CD4-positive, alpha-beta T cell (primary cell): ENCODE measurements at regions not wholly inside any gene's neighbourhood (a gene's known extent, or its start where the extent isn't known, plus 50 kb on each side); places are given as distances from the start of the nearest gene placed in this dataset.

Experiments
- ATAC-seq: fragments of 200-7000 bp; cut with Tn5 transposase; one replicate; pipeline ENCODE4 v1.10.0; 2022; ENCODE audit warnings: mild to moderate bottlenecking; ENCODE audit not compliant: poor library complexity
- CTCF ChIA-PET: fragments of 350-600 bp; sonication (Branson Sonifier 250); formaldehyde crosslinking; loops from one replicate; lab custom pipeline; 2021; ENCODE audit warnings: antibody characterized with exemption, inconsistent platforms; lab: Charles Lee
- POLR2A ChIA-PET: fragments of 350-600 bp; sonication (Branson Sonifier 250); formaldehyde crosslinking; loops from one replicate; lab custom pipeline; 2021; ENCODE audit warnings: antibody characterized with exemption, inconsistent platforms; lab: Charles Lee
- DNase-seq, 14 experiments: peaks; one replicate each; pipeline ENCODE4 v3.0.0-alpha.2; 2013 to 2020; ENCODE audit warnings: mixed read lengths in 2 of 14
- H3K27ac ChIP-seq, 2 donors: one replicate each; pipeline versions ENCODE4 v1.5.1 to v1.7.0; 2013; ENCODE audit warnings: low read length in 2 of 2, low read depth in 1 of 2, mild to moderate bottlenecking in 1 of 2
- H3K27me3 ChIP-seq, 2 experiments: 1 replicate in 1 of 2; 2 replicates in 1 of 2; pipeline versions ENCODE4 v1.6.1 to v1.7.0; 2013; ENCODE audit warnings: low read length in 2 of 2, control low read depth in 1 of 2, mild to moderate bottlenecking in 1 of 2, moderate library complexity in 1 of 2; ENCODE audit not compliant: insufficient read depth in 2 of 2, control insufficient read depth in 1 of 2
- H3K36me3 ChIP-seq: one replicate; pipeline ENCODE4 v1.6.1; 2013; ENCODE audit warnings: low read length, control low read depth; ENCODE audit not compliant: insufficient read depth
- H3K4me1 ChIP-seq: one replicate; pipeline ENCODE4 v1.6.1; 2013; ENCODE audit warnings: low read length, control low read depth; ENCODE audit not compliant: insufficient read depth
- H3K4me3 ChIP-seq: one replicate; pipeline ENCODE4 v1.5.1; 2013; ENCODE audit warnings: mild to moderate bottlenecking, low read length, moderate library complexity
- H3K9me3 ChIP-seq, 2 experiments: 1 replicate in 1 of 2; 2 replicates in 1 of 2; pipeline versions ENCODE4 v1.6.1 to v1.7.0; 2013; ENCODE audit warnings: low read length in 2 of 2, mild to moderate bottlenecking in 2 of 2, control low read depth in 1 of 2, moderate library complexity in 1 of 2; ENCODE audit not compliant: control insufficient read depth in 1 of 2, insufficient read depth in 1 of 2
- H3K27ac Mint-ChIP-seq: one replicate; pipeline ENCODE4 v1.8.0; 2020; ENCODE audit warnings: mixed read lengths
- H3K27me3 Mint-ChIP-seq: one replicate; pipeline ENCODE4 v1.8.0; 2021; ENCODE audit warnings: mixed read lengths
- H3K36me3 Mint-ChIP-seq: one replicate; pipeline ENCODE4 v1.8.0; 2021; ENCODE audit warnings: low read depth, mixed read lengths
- H3K4me1 Mint-ChIP-seq: one replicate; pipeline ENCODE4 v1.8.0; 2021; ENCODE audit warnings: low read depth, mixed read lengths
- H3K4me3 Mint-ChIP-seq: one replicate; pipeline ENCODE4 v1.8.0; 2020; ENCODE audit warnings: mild to moderate bottlenecking, mixed read lengths
- H3K9me3 Mint-ChIP-seq: one replicate; pipeline ENCODE4 v1.8.0; 2020; ENCODE audit warnings: mixed read lengths
- CTCF ChIP-seq: fragments of 200-600 bp; IDR thresholded peaks from one replicate; pipeline ENCODE4 v1.8.0; 2022; ENCODE audit warnings: antibody characterized with exemption, mild to moderate bottlenecking
- intact Hi-C, 2 experiments: fragments of 100-400 bp; cut with DNase I in 1 of 2; cut with micrococcal nuclease in 1 of 2; formaldehyde crosslinking; loops; one replicate each; pipeline versions ENCODE4 v1.15.1 to v1.9.0; 2023 to 2025; cut with DNase I, micrococcal nuclease

GRCh38 chr12:94702696-94703095, 52.3 kb upstream of the TMCC3 start:
- Histone ChIP-seq H3K27me3 (no peaks in the 10 kb centered on the region), H3K9me3 (no peaks in the 10 kb centered on the region), H3K27ac (no peak overlapping the region), H3K4me1 (no peaks in the 10 kb centered on the region), H3K36me3 (no peaks in the 10 kb centered on the region), H3K4me3 (no peak overlapping the region)
- peaks cover 5% of the 10 kb centered on the region for H3K27me3 Mint-ChIP-seq
- H3K27ac Mint-ChIP-seq = no peak overlapping the region
- ChIA-PET POLR2A (no interaction called here), CTCF (no interaction called here)
- H3K9me3 Mint-ChIP-seq = no peaks in the 10 kb centered on the region
- intact Hi-C loops = loop anchor here in 1 of 2 experiments (10.0 kb wide), 1 partner anchor 832 kb away; no protein-coding TSS in a partner anchor
- H3K4me3 Mint-ChIP-seq = no peak overlapping the region
- ATAC-seq (no peak), DNase-seq (no peak)
- TF ChIP-seq CTCF = no peak
- no peaks in the 10 kb centered on the region for H3K4me1 Mint-ChIP-seq
- no peaks in the 10 kb centered on the region for H3K36me3 Mint-ChIP-seq

GRCh38 chr12:94701711-94702110, 51.4 kb upstream of the TMCC3 start:
- Mint-ChIP-seq H3K4me1 (no peaks in the 10 kb centered on the region), H3K9me3 (no peaks in the 10 kb centered on the region), H3K36me3 (no peaks in the 10 kb centered on the region), H3K27ac (no peak overlapping the region), H3K27me3 (peaks cover 5% of the 10 kb centered on the region), H3K4me3 (no peak overlapping the region)
- DNase-seq (no peak), ATAC-seq (no peak)
- Histone ChIP-seq H3K36me3 (no peaks in the 10 kb centered on the region), H3K27ac (no peak overlapping the region), H3K4me1 (no peaks in the 10 kb centered on the region), H3K9me3 (no peaks in the 10 kb centered on the region), H3K4me3 (no peak overlapping the region), H3K27me3 (no peaks in the 10 kb centered on the region)
- ChIA-PET POLR2A (no interaction called here), CTCF (no interaction called here)
- no peak for TF ChIP-seq CTCF
- intact Hi-C loops = loop anchor here in 1 of 2 experiments (10.0 kb wide), 1 partner anchor 833 kb away; no protein-coding TSS in a partner anchor

GRCh38 chr12:94700662-94701061, 50.3 kb upstream of the TMCC3 start:
- Histone ChIP-seq H3K4me3 (no peak overlapping the region), H3K36me3 (no peaks in the 10 kb centered on the region), H3K27ac (no peak overlapping the region), H3K4me1 (no peaks in the 10 kb centered on the region), H3K9me3 (no peaks in the 10 kb centered on the region), H3K27me3 (no peaks in the 10 kb centered on the region)
- ChIA-PET CTCF (no interaction called here), POLR2A (no interaction called here)
- Mint-ChIP-seq H3K9me3 (no peaks in the 10 kb centered on the region), H3K27ac (no peak overlapping the region), H3K4me3 (no peak overlapping the region), H3K27me3 (peaks cover 5% of the 10 kb centered on the region), H3K4me1 (no peaks in the 10 kb centered on the region), H3K36me3 (no peaks in the 10 kb centered on the region)
- intact Hi-C loops = loop anchor here in 1 of 2 experiments (10.0 kb wide), 1 partner anchor 834 kb away; no protein-coding TSS in a partner anchor
- ATAC-seq = no peak
- TF ChIP-seq CTCF = no peak
- DNase-seq = no peak
